ENCODE measurements at regions not wholly inside any gene's neighbourhood (a gene's known extent, or its start where the extent isn't known, plus 50 kb on each side); places are given as distances from the start of the nearest gene placed in this dataset.

GRCh38 chr9:7944572-7944971, 145.0 kb upstream of the DMAC1 start:
- TF ChIP-seq TAF1 (IDR thresholded peaks at IDR 0.05; ENCODE audit: low read depth) (no peak), MXI1 (conservative IDR thresholded peaks at IDR 0.05; ENCODE audit: poor library complexity, severe bottlenecking) (no peak), CTCF (IDR thresholded peaks at IDR 0.05; ENCODE audit: poor library complexity, severe bottlenecking) (no peak), POLR2AphosphoS5 (IDR thresholded peaks at IDR 0.05) (no peak), RAD21 (conservative IDR thresholded peaks at IDR 0.05) (no peak), REST (IDR thresholded peaks at IDR 0.05; ENCODE audit: borderline replicate concordance) (no peak), EZH2 (IDR thresholded peaks at IDR 0.05; ENCODE audit: borderline replicate concordance, insufficient read depth, low read length, poor library complexity, severe bottlenecking) (no peak)
